OCI-LY3 (cell line): ENCODE measurements at regions not wholly inside any gene's neighbourhood (a gene's known extent, or its start where the extent isn't known, plus 50 kb on each side); places are given as distances from the start of the nearest gene placed in this dataset.
A peak's percentile ranks its signal among the peaks of the same experiment; 100 is the strongest.

ENCODE experiments used
- H2AFZ ChIP-seq: fragments of 200-600, 300-600 bp; shearing (Covaris generic); 2 replicates; pipeline ENCODE4 v1.6.0; 2014; ENCODE audit warnings: antibody characterized with exemption, low read depth, low read length
- H3K27ac ChIP-seq: fragments of 200-600, 300-600 bp; sonication (generic); 2 replicates; pipeline ENCODE4 v1.5.1; 2014; ENCODE audit warnings: mild to moderate bottlenecking, low read length, moderate library complexity, mixed read lengths
- H3K27me3 ChIP-seq: fragments of 200-600, 300-600 bp; sonication (generic); 2 replicates; pipeline ENCODE4 v1.6.1; 2014; ENCODE audit warnings: low read depth, low read length, mixed read lengths
- H3K36me3 ChIP-seq: fragments of 200-600, 300-600 bp; sonication (generic); replicated peaks from 2 replicates; pipeline ENCODE3; 2014; ENCODE audit warnings: low read depth, low read length, mixed read lengths
- H3K4me1 ChIP-seq: fragments of 300-600, 200-600 bp; sonication (generic); 2 replicates; pipeline ENCODE4 v1.6.1; 2014; ENCODE audit warnings: low read length, mixed read lengths
- H3K4me2 ChIP-seq: fragments of 200-600, 300-600 bp; sonication (generic); 2 replicates; pipeline ENCODE4 v1.6.1; 2014; ENCODE audit warnings: low read length, mixed read lengths
- H3K4me3 ChIP-seq: fragments of 300-600, 200-600 bp; sonication (generic); 2 replicates; pipeline ENCODE4 v1.5.1; 2014; ENCODE audit warnings: antibody characterized with exemption, mild to moderate bottlenecking, low read length, moderate library complexity
- H3K79me2 ChIP-seq: fragments of 300-600, 200-600 bp; shearing (Covaris generic); 2 replicates; pipeline ENCODE4 v1.6.1; 2014; ENCODE audit warnings: mild to moderate bottlenecking, low read length, mixed read lengths
- H3K9ac ChIP-seq: fragments of 300-600, 200-600 bp; shearing (Covaris generic); 2 replicates; pipeline ENCODE4 v1.6.0; 2014; ENCODE audit warnings: mild to moderate bottlenecking, low read length, moderate library complexity
- H3K9me3 ChIP-seq: fragments of 200-600, 300-600 bp; shearing (Covaris generic); 2 replicates; pipeline ENCODE4 v1.6.1; 2014; ENCODE audit warnings: low read length, mixed read lengths; ENCODE audit not compliant: insufficient read depth
- H4K20me1 ChIP-seq: fragments of 200-600, 300-600 bp; sonication (generic); 2 replicates; pipeline ENCODE4 v1.6.1; 2016; ENCODE audit warnings: low read length, mixed read lengths; ENCODE audit not compliant: insufficient read depth
- CTCF ChIP-seq: fragments of 200-600, 300-600 bp; sonication (generic); IDR thresholded peaks from 2 replicates; pipeline ENCODE4 v1.5.1; 2014; ENCODE audit warnings: antibody characterized with exemption, low read length, low read depth
- EZH2phosphoT487 ChIP-seq: fragments of 200-600 bp; shearing (Covaris generic); IDR thresholded peaks from 2 replicates; pipeline ENCODE4 v1.6.1; 2018; ENCODE audit warnings: antibody characterized with exemption, mixed run types, low read depth

DNA sequence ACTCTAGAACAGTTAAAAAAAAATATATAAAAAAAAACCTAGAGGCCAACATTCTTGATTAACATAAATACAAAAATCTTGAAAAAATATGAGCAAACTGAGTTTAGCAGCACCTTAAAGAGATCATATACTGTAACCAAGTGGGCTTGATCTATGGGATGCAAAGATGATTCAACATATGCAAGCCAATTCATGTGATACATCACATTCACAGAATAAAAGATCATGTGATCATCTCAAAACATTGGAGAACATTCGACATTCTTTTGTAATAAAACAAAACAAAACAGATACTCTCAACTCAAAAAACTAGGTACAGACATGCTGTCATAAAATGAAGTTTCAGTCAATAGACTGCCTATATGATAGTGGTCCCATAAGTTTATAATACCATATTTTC, 165.4 kb upstream of the NDST4 start:
- H3K27me3 ChIP-seq, result no peaks in the 10 kb centered on the region
- peaks cover 25% of the 10 kb centered on the region for H3K4me1 ChIP-seq
- H4K20me1 ChIP-seq, result no peaks in the 10 kb centered on the region
- H3K4me3 ChIP-seq, result no peak overlapping the region
- peak overlapping the region; percentile 47 for H3K27ac ChIP-seq
- no peak overlapping the region for H3K4me2 ChIP-seq
- H3K9me3 ChIP-seq, result no peaks in the 10 kb centered on the region
- H3K79me2 ChIP-seq, result no peaks in the 10 kb centered on the region
- H2AFZ ChIP-seq, result no peak overlapping the region
- TF ChIP-seq EZH2phosphoT487 (no peak), CTCF (no peak)
- H3K36me3 ChIP-seq, result no peaks in the 10 kb centered on the region
- H3K9ac ChIP-seq, result no peak overlapping the region

GRCh38 chr4:115275615-115276014, 162.2 kb upstream of the NDST4 start:
- H3K79me2 ChIP-seq, result no peaks in the 10 kb centered on the region
- H3K27ac ChIP-seq, result no peak overlapping the region
- TF ChIP-seq EZH2phosphoT487 (no peak), CTCF (no peak)
- no peak overlapping the region for H3K4me3 ChIP-seq
- no peaks in the 10 kb centered on the region for H3K9me3 ChIP-seq
- no peak overlapping the region for H3K4me2 ChIP-seq
- peaks cover 50% of the 10 kb centered on the region for H3K4me1 ChIP-seq
- no peaks in the 10 kb centered on the region for H4K20me1 ChIP-seq
- H3K27me3 ChIP-seq, result no peaks in the 10 kb centered on the region
- no peaks in the 10 kb centered on the region for H3K36me3 ChIP-seq
- H3K9ac ChIP-seq, result no peak overlapping the region
- H2AFZ ChIP-seq, result no peak overlapping the region

DNA sequence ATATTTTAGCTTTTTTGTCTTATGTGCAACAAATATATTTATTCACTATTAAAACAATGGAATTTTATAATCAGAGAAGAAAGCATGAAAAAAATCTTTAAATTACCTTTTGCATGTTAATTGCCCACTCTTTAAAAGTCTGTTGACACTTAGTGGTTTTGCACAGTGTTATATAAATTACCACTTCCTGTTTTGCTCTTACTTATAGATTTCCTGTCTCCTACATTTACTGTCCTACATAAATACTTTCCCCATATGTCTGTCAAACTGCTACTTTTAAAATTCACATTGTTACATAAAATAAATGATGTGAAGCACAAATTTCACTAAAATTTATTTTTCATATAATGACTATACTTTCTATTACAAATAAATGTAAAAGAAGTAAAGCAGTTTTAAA, 161.1 kb upstream of the NDST4 start:
- Histone ChIP-seq H3K9ac (no peak overlapping the region), H4K20me1 (no peaks in the 10 kb centered on the region), H3K27ac (no peak overlapping the region), H3K4me3 (no peak overlapping the region), H3K27me3 (no peaks in the 10 kb centered on the region), H3K4me2 (no peak overlapping the region), H3K36me3 (no peaks in the 10 kb centered on the region), H3K4me1 (peaks cover 48% of the 10 kb centered on the region), H3K79me2 (no peaks in the 10 kb centered on the region), H2AFZ (no peak overlapping the region), H3K9me3 (no peaks in the 10 kb centered on the region)
- TF ChIP-seq EZH2phosphoT487 (no peak), CTCF (no peak)

DNA sequence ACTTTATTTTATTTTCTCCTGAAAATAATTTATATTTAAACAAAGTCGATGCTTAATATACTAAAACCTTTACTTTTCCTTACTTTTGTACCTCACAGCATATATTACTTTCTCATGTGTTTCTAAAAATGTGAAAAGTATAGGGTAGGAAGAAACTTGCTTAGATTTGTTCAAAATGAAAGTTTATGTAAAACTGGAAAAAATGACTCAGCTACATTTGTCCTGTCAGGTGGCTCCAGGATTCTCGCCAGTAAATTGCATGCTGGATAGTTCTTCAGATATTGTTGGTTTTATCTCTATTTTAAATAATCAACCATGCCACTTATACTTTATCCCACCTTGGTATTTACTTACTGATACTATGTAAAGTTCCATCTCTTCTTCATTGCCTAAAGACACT, 159.2 kb upstream of the NDST4 start:
- Histone ChIP-seq H4K20me1 (no peaks in the 10 kb centered on the region), H3K4me2 (peak overlapping the region; percentile 38), H2AFZ (no peak overlapping the region), H3K27ac (peak overlapping the region; percentile 79), H3K36me3 (no peaks in the 10 kb centered on the region), H3K9me3 (no peaks in the 10 kb centered on the region), H3K4me1 (peaks cover 39% of the 10 kb centered on the region), H3K4me3 (peak overlapping the region; percentile 9; the same call in 1 of the 2 replicates), H3K79me2 (no peaks in the 10 kb centered on the region), H3K27me3 (no peaks in the 10 kb centered on the region), H3K9ac (peak overlapping the region; percentile 21; the same call in 1 of the 2 replicates)
- no peak for TF ChIP-seq CTCF
- no peak for TF ChIP-seq EZH2phosphoT487
